Lung (tissue), 11 donors: ENCODE measurements at regions not wholly inside any gene's neighbourhood (a gene's known extent, or its start where the extent isn't known, plus 50 kb on each side); places are given as distances from the start of the nearest gene placed in this dataset.
A peak's percentile ranks its signal among the peaks of the same experiment; 100 is the strongest.

Experiments used
- ATAC-seq: fragments of 200-7000 bp; cut with Tn5 transposase; one replicate; pipeline ENCODE4 v1.9.1; 2020; ENCODE audit warnings: moderate number of reproducible peaks; ENCODE audit not compliant: insufficient read depth, low FRiP score
- DNase-seq, 3 donors: peaks; one replicate each; pipeline ENCODE4 v3.0.0-alpha.2; 2013 to 2017
- H3K27ac ChIP-seq, 2 donors: one replicate each; pipeline ENCODE4 v1.5.1; 2013; ENCODE audit warnings: mild to moderate bottlenecking in 2 of 2, moderate library complexity in 2 of 2, control low read depth in 1 of 2, inconsistent platforms in 1 of 2, low read depth in 1 of 2, low read length in 1 of 2
- H3K27me3 ChIP-seq, 3 donors: one replicate each; pipeline ENCODE4 v1.5.1; 2013; ENCODE audit warnings: low read length in 2 of 3; ENCODE audit not compliant: control insufficient read depth in 3 of 3, insufficient read depth in 3 of 3
- H3K36me3 ChIP-seq, 4 donors: one replicate each; pipeline ENCODE4 v1.5.1; 2013; ENCODE audit warnings: low read length in 4 of 4, mild to moderate bottlenecking in 1 of 4, moderate library complexity in 1 of 4; ENCODE audit not compliant: control insufficient read depth in 4 of 4, insufficient read depth in 4 of 4
- H3K4me1 ChIP-seq, 5 donors: one replicate each; pipeline ENCODE4 v1.5.1; 2013; ENCODE audit warnings: low read length in 5 of 5, mild to moderate bottlenecking in 2 of 5, moderate library complexity in 1 of 5; ENCODE audit not compliant: control insufficient read depth in 5 of 5, insufficient read depth in 5 of 5
- H3K4me3 ChIP-seq: one replicate; pipeline ENCODE4 v1.5.1; 2013; ENCODE audit warnings: mild to moderate bottlenecking, control low read depth, moderate library complexity
- H3K9ac ChIP-seq, 2 donors: one replicate each; pipeline ENCODE4 v1.5.1; 2013; ENCODE audit warnings: low read length in 2 of 2, control low read depth in 1 of 2; ENCODE audit not compliant: insufficient read depth in 1 of 2
- H3K9me3 ChIP-seq, 4 donors: one replicate each; pipeline ENCODE4 v1.5.1; 2013; ENCODE audit warnings: low read length in 3 of 4, mild to moderate bottlenecking in 1 of 4, moderate library complexity in 1 of 4; ENCODE audit not compliant: control insufficient read depth in 4 of 4, insufficient read depth in 3 of 4
- WGBS, 2 donors: extraction: QIAGEN DNeasy Blood & Tissue Kit; methylation state at CpG; one replicate each; pipeline ENCODE4 v1.1.7; 2013; 5-methylcytosine and 5-hydroxymethylcytosine counted together
- TF ChIP-seq, protein P1 (sequence below): IDR thresholded peaks from 2 replicates; pipeline ENCODE4 v1.5.1; 2012; ENCODE audit warnings: mild to moderate bottlenecking; ENCODE audit errors: control extremely low read depth, extremely low read depth
- donor health status: control.
- donor health status: control.
- donor health status: Bipolar disorder and iron deficiency.
- donor health status: healthy.
- donor health status: DM: yes; HTN: yes; CAD: no.

DNA sequence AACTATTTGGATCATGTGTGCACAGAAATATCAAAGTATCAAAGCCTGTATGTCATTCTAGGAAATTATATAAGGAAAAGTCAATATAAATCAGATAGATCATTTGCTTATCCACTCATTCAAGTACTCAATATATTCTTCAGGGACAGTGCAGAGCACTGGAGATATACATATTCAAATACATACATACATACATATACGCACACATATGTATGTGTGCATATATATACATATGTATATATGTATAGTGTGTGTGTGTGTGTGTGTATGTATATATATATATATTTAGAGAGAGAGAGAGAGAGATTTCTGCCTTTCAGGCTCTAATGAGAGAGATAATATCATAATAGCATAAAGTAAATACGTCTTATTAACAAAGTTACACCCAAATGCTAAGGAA, 169.2 kb downstream of the PMP22 start:
- H3K27me3 ChIP-seq = peaks cover 0 to 6% (median 0%) of the 10 kb centered on the region in 3 donors
- H3K4me3 ChIP-seq = no peak overlapping the region
- no peaks in the 10 kb centered on the region for H3K9me3 ChIP-seq
- DNase-seq (no peak), ATAC-seq (no peak)
- no peaks in the 10 kb centered on the region for H3K36me3 ChIP-seq
- TF ChIP-seq, protein P1, sequence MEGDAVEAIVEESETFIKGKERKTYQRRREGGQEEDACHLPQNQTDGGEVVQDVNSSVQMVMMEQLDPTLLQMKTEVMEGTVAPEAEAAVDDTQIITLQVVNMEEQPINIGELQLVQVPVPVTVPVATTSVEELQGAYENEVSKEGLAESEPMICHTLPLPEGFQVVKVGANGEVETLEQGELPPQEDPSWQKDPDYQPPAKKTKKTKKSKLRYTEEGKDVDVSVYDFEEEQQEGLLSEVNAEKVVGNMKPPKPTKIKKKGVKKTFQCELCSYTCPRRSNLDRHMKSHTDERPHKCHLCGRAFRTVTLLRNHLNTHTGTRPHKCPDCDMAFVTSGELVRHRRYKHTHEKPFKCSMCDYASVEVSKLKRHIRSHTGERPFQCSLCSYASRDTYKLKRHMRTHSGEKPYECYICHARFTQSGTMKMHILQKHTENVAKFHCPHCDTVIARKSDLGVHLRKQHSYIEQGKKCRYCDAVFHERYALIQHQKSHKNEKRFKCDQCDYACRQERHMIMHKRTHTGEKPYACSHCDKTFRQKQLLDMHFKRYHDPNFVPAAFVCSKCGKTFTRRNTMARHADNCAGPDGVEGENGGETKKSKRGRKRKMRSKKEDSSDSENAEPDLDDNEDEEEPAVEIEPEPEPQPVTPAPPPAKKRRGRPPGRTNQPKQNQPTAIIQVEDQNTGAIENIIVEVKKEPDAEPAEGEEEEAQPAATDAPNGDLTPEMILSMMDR = no peak
- 85 to 89% methylated on average over 2 of the region's 2 CpGs for WGBS, 2 donors
- H3K4me1 ChIP-seq = peaks cover 0 to 2% (median 0%) of the 10 kb centered on the region in 5 donors
- H3K27ac ChIP-seq = no peak overlapping the region
- H3K9ac ChIP-seq = no peak overlapping the region

DNA sequence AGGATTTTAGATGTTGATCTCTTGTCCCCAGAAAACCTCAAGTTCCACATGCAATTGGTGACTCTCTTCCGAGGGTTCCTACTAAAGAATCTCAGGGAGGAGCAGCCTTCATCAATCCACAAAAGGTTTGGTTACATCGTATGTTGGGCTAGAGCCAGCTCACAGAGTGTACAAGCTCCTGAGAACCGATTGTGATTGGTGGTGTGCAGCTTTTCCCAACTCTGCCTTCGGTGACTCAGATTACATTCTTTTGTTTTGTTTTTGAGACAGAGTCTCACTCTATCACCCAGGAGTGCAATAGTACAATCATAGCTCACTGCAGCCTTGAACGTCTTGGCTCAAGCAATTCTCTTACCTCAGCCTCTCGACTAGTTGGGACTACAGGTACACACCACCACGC, 172.4 kb downstream of the PMP22 start:
- no peaks in the 10 kb centered on the region for H3K36me3 ChIP-seq
- H3K27me3 ChIP-seq = peaks cover 0 to 6% (median 0%) of the 10 kb centered on the region in 3 donors
- no peak for ATAC-seq
- TF ChIP-seq, protein P1 = no peak
- no peak for DNase-seq
- H3K9ac ChIP-seq = no peak overlapping the region
- no peak overlapping the region for H3K4me3 ChIP-seq
- WGBS, 2 donors = 67 to 80% methylated on average over 7 of the region's 7 CpGs
- H3K9me3 ChIP-seq = no peaks in the 10 kb centered on the region
- peaks cover 0 to 2% (median 0%) of the 10 kb centered on the region in 5 donors for H3K4me1 ChIP-seq
- H3K27ac ChIP-seq = peak overlapping the region in 1 of 2 donors; percentile 78

DNA sequence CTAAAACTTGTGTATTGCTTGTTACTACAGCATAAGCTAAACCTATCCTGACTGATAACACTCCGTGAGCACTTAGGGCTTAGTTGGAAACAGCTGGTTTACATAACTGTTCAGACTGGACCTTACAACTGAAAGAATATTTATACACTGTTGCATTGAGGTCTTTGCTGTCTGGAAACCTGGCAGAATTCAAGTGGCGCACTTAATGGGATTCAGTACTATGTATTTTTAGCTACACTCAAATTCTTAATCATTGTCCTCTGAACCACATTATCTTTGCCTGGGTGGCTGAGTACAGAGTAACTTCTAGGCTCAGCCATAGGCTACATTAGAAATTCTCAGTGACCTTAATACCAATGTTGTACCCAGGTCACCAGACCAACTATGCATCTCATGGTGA, 172.9 kb downstream of the PMP22 start:
- TF ChIP-seq, protein P1 = no peak
- H3K4me3 ChIP-seq = no peak overlapping the region
- peak overlapping the region in 1 of 2 donors; percentile 78 for H3K27ac ChIP-seq
- peaks cover 0 to 2% (median 0%) of the 10 kb centered on the region in 5 donors for H3K4me1 ChIP-seq
- H3K27me3 ChIP-seq = peaks cover 0 to 6% (median 0%) of the 10 kb centered on the region in 3 donors
- H3K36me3 ChIP-seq = no peaks in the 10 kb centered on the region
- H3K9ac ChIP-seq = no peak overlapping the region
- ATAC-seq (no peak), DNase-seq (no peak)
- 73 to 90% methylated on average over 2 of the region's 2 CpGs for WGBS, 2 donors
- H3K9me3 ChIP-seq = no peaks in the 10 kb centered on the region

DNA sequence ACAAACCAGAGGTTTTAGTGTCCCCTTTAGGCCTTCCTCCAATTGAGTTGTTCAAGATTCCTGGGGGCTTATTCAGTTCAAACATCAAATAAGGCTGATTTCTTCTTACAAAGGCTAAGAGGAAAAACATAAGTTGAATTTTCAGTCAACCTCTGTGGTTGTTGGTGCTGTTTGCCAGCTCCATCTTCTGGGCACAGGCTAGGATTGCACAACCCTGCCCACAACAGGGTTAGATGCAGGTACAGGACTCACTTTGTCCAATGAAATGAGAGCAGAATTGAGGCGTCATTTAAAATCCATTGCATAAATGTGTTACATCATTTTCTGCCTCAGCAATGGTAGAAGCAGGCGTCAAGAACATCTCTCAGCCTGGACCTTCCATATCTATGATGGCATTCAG, 173.3 kb downstream of the PMP22 start:
- no peaks in the 10 kb centered on the region for H3K9me3 ChIP-seq
- no peaks in the 10 kb centered on the region for H3K36me3 ChIP-seq
- H3K27ac ChIP-seq = peak overlapping the region in 1 of 2 donors; percentile 78
- TF ChIP-seq, protein P1 = no peak
- H3K27me3 ChIP-seq = peaks cover 0 to 6% (median 0%) of the 10 kb centered on the region in 3 donors
- DNase-seq = no peak
- peaks cover 0 to 2% (median 0%) of the 10 kb centered on the region in 5 donors for H3K4me1 ChIP-seq
- no peak overlapping the region for H3K9ac ChIP-seq
- H3K4me3 ChIP-seq = no peak overlapping the region
- no peak for ATAC-seq
- WGBS, 2 donors = 77 to 91% methylated on average over 2 of the region's 2 CpGs
